NOMO-1 treated with dmso at 0.1 percent for 144 hours (cell line): ENCODE measurements at regions not wholly inside any gene's neighbourhood (a gene's known extent, or its start where the extent isn't known, plus 50 kb on each side); places are given as distances from the start of the nearest gene placed in this dataset.

ENCODE experiments used
- DNase-seq: peaks from one replicate; lab custom pipeline; 2025; ENCODE audit not compliant: unreplicated experiment; lab: John Stamatoyannopoulos, UW

GRCh38 chr4:176005766-176006165 lies 59.9 kb upstream of the WDR17 start:
- no peak for DNase-seq

GRCh38 chr4:176009254-176009653 lies 56.4 kb upstream of the WDR17 start:
- no peak for DNase-seq

- DNase-seq: no peak
These were observed 54.1 kb upstream of the WDR17 start for GRCh38 chr4:176011529-176011928.

GRCh38 chr4:176013476-176014247 lies 52.0 kb upstream of the WDR17 start:
- DNase-seq: peak; percentile 50

GRCh38 chr4:176014583-176015108 lies 51.0 kb upstream of the WDR17 start:
- no peak for DNase-seq
